ENCODE measurements at regions not wholly inside any gene's neighbourhood (a gene's known extent, or its start where the extent isn't known, plus 50 kb on each side); places are given as distances from the start of the nearest gene placed in this dataset.

DNA sequence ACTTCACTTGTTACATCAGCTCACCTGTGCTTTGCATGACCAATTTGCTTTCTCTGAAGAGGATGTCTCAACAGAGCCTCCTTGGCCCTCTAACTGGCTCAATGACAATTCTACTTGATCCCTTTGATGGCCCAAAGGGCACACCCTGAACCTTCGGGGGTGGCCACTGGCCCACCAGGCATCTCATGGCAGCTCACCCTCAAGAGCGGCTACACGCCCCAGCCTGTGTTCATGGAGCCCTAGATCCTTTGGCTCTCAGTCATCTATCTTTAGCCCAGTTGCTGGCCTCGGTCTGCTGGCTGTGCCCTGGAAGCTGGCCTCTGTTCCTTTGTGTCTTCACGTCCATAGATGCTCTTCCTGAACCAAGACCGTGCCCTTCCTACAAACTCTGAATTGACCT is 476.7 kb downstream of the NPHP4 start:
- ChIA-PET CTCF (interaction anchor here (1.2 to 1.8 kb wide), 2 partner anchors 105 to 230 kb away, joined by 4 to 19 read pairs; no protein-coding TSS in a partner anchor), POLR2A (no interaction called here)
- Mint-ChIP-seq H3K27me3 (ENCODE audit: low read depth) (peaks cover 7% of the 10 kb centered on the region; the same call in 1 of the 2 replicates), H3K4me1 (no peaks in the 10 kb centered on the region), H3K9me3 (peaks cover 62% of the 10 kb centered on the region), H3K4me3 (no peak overlapping the region), H3K36me3 (peaks cover 28% of the 10 kb centered on the region), H3K27ac (no peak overlapping the region)
- DNase-seq (ENCODE audit: low spot score) (no peak), ATAC-seq (no peak)
- TF ChIP-seq, protein P1, sequence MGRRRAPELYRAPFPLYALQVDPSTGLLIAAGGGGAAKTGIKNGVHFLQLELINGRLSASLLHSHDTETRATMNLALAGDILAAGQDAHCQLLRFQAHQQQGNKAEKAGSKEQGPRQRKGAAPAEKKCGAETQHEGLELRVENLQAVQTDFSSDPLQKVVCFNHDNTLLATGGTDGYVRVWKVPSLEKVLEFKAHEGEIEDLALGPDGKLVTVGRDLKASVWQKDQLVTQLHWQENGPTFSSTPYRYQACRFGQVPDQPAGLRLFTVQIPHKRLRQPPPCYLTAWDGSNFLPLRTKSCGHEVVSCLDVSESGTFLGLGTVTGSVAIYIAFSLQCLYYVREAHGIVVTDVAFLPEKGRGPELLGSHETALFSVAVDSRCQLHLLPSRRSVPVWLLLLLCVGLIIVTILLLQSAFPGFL (CRISPR knock-in tag; IDR thresholded peaks at IDR 0.05; ENCODE audit: borderline replicate concordance) = no peak
- TF ChIP-seq IRF2 (CRISPR knock-in tag; IDR thresholded peaks at IDR 0.05; ENCODE audit: borderline replicate concordance, low read depth) (no peak), TP53 (CRISPR knock-in tag; IDR thresholded peaks at IDR 0.05) (no peak), ZBTB21 (CRISPR knock-in tag; IDR thresholded peaks at IDR 0.05; ENCODE audit: borderline replicate concordance) (no peak), NFE2L1 (CRISPR knock-in tag; IDR thresholded peaks at IDR 0.05) (no peak), EMX1 (CRISPR knock-in tag; IDR thresholded peaks at IDR 0.05) (no peak), SMAD3 (CRISPR knock-in tag; IDR thresholded peaks at IDR 0.05; ENCODE audit: borderline replicate concordance) (no peak), NR2C2 (CRISPR knock-in tag; IDR thresholded peaks at IDR 0.05) (no peak), TEAD1 (CRISPR knock-in tag; IDR thresholded peaks at IDR 0.05) (no peak), ZNF423 (CRISPR knock-in tag; IDR thresholded peaks at IDR 0.05) (no peak), SOX15 (CRISPR knock-in tag; IDR thresholded peaks at IDR 0.05) (no peak)
- TF ChIP-seq, protein P2, sequence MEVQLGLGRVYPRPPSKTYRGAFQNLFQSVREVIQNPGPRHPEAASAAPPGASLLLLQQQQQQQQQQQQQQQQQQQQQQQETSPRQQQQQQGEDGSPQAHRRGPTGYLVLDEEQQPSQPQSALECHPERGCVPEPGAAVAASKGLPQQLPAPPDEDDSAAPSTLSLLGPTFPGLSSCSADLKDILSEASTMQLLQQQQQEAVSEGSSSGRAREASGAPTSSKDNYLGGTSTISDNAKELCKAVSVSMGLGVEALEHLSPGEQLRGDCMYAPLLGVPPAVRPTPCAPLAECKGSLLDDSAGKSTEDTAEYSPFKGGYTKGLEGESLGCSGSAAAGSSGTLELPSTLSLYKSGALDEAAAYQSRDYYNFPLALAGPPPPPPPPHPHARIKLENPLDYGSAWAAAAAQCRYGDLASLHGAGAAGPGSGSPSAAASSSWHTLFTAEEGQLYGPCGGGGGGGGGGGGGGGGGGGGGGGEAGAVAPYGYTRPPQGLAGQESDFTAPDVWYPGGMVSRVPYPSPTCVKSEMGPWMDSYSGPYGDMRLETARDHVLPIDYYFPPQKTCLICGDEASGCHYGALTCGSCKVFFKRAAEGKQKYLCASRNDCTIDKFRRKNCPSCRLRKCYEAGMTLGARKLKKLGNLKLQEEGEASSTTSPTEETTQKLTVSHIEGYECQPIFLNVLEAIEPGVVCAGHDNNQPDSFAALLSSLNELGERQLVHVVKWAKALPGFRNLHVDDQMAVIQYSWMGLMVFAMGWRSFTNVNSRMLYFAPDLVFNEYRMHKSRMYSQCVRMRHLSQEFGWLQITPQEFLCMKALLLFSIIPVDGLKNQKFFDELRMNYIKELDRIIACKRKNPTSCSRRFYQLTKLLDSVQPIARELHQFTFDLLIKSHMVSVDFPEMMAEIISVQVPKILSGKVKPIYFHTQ (CRISPR knock-in tag; IDR thresholded peaks at IDR 0.05) = no peak
- TF ChIP-seq, protein P3, sequence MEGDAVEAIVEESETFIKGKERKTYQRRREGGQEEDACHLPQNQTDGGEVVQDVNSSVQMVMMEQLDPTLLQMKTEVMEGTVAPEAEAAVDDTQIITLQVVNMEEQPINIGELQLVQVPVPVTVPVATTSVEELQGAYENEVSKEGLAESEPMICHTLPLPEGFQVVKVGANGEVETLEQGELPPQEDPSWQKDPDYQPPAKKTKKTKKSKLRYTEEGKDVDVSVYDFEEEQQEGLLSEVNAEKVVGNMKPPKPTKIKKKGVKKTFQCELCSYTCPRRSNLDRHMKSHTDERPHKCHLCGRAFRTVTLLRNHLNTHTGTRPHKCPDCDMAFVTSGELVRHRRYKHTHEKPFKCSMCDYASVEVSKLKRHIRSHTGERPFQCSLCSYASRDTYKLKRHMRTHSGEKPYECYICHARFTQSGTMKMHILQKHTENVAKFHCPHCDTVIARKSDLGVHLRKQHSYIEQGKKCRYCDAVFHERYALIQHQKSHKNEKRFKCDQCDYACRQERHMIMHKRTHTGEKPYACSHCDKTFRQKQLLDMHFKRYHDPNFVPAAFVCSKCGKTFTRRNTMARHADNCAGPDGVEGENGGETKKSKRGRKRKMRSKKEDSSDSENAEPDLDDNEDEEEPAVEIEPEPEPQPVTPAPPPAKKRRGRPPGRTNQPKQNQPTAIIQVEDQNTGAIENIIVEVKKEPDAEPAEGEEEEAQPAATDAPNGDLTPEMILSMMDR (IDR thresholded peaks at IDR 0.05) = no peak
- TF ChIP-seq, protein P4, sequence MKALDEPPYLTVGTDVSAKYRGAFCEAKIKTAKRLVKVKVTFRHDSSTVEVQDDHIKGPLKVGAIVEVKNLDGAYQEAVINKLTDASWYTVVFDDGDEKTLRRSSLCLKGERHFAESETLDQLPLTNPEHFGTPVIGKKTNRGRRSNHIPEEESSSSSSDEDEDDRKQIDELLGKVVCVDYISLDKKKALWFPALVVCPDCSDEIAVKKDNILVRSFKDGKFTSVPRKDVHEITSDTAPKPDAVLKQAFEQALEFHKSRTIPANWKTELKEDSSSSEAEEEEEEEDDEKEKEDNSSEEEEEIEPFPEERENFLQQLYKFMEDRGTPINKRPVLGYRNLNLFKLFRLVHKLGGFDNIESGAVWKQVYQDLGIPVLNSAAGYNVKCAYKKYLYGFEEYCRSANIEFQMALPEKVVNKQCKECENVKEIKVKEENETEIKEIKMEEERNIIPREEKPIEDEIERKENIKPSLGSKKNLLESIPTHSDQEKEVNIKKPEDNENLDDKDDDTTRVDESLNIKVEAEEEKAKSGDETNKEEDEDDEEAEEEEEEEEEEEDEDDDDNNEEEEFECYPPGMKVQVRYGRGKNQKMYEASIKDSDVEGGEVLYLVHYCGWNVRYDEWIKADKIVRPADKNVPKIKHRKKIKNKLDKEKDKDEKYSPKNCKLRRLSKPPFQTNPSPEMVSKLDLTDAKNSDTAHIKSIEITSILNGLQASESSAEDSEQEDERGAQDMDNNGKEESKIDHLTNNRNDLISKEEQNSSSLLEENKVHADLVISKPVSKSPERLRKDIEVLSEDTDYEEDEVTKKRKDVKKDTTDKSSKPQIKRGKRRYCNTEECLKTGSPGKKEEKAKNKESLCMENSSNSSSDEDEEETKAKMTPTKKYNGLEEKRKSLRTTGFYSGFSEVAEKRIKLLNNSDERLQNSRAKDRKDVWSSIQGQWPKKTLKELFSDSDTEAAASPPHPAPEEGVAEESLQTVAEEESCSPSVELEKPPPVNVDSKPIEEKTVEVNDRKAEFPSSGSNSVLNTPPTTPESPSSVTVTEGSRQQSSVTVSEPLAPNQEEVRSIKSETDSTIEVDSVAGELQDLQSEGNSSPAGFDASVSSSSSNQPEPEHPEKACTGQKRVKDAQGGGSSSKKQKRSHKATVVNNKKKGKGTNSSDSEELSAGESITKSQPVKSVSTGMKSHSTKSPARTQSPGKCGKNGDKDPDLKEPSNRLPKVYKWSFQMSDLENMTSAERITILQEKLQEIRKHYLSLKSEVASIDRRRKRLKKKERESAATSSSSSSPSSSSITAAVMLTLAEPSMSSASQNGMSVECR (CRISPR knock-in tag; IDR thresholded peaks at IDR 0.05; ENCODE audit: borderline replicate concordance) = no peak
- TF ChIP-seq, protein P5, sequence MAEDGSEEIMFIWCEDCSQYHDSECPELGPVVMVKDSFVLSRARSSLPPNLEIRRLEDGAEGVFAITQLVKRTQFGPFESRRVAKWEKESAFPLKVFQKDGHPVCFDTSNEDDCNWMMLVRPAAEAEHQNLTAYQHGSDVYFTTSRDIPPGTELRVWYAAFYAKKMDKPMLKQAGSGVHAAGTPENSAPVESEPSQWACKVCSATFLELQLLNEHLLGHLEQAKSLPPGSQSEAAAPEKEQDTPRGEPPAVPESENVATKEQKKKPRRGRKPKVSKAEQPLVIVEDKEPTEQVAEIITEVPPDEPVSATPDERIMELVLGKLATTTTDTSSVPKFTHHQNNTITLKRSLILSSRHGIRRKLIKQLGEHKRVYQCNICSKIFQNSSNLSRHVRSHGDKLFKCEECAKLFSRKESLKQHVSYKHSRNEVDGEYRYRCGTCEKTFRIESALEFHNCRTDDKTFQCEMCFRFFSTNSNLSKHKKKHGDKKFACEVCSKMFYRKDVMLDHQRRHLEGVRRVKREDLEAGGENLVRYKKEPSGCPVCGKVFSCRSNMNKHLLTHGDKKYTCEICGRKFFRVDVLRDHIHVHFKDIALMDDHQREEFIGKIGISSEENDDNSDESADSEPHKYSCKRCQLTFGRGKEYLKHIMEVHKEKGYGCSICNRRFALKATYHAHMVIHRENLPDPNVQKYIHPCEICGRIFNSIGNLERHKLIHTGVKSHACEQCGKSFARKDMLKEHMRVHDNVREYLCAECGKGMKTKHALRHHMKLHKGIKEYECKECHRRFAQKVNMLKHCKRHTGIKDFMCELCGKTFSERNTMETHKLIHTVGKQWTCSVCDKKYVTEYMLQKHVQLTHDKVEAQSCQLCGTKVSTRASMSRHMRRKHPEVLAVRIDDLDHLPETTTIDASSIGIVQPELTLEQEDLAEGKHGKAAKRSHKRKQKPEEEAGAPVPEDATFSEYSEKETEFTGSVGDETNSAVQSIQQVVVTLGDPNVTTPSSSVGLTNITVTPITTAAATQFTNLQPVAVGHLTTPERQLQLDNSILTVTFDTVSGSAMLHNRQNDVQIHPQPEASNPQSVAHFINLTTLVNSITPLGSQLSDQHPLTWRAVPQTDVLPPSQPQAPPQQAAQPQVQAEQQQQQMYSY (CRISPR knock-in tag; IDR thresholded peaks at IDR 0.05) = no peak
- TF ChIP-seq, protein P6, sequence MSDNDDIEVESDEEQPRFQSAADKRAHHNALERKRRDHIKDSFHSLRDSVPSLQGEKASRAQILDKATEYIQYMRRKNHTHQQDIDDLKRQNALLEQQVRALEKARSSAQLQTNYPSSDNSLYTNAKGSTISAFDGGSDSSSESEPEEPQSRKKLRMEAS (CRISPR knock-in tag; IDR thresholded peaks at IDR 0.05) = no peak
- TF ChIP-seq, protein P7, sequence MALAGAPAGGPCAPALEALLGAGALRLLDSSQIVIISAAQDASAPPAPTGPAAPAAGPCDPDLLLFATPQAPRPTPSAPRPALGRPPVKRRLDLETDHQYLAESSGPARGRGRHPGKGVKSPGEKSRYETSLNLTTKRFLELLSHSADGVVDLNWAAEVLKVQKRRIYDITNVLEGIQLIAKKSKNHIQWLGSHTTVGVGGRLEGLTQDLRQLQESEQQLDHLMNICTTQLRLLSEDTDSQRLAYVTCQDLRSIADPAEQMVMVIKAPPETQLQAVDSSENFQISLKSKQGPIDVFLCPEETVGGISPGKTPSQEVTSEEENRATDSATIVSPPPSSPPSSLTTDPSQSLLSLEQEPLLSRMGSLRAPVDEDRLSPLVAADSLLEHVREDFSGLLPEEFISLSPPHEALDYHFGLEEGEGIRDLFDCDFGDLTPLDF (CRISPR knock-in tag; IDR thresholded peaks at IDR 0.05) = no peak
- TF ChIP-seq, protein P8, sequence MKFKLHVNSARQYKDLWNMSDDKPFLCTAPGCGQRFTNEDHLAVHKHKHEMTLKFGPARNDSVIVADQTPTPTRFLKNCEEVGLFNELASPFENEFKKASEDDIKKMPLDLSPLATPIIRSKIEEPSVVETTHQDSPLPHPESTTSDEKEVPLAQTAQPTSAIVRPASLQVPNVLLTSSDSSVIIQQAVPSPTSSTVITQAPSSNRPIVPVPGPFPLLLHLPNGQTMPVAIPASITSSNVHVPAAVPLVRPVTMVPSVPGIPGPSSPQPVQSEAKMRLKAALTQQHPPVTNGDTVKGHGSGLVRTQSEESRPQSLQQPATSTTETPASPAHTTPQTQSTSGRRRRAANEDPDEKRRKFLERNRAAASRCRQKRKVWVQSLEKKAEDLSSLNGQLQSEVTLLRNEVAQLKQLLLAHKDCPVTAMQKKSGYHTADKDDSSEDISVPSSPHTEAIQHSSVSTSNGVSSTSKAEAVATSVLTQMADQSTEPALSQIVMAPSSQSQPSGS (CRISPR knock-in tag; IDR thresholded peaks at IDR 0.05; ENCODE audit: borderline replicate concordance, low read depth) = no peak
- TF ChIP-seq, protein P9, sequence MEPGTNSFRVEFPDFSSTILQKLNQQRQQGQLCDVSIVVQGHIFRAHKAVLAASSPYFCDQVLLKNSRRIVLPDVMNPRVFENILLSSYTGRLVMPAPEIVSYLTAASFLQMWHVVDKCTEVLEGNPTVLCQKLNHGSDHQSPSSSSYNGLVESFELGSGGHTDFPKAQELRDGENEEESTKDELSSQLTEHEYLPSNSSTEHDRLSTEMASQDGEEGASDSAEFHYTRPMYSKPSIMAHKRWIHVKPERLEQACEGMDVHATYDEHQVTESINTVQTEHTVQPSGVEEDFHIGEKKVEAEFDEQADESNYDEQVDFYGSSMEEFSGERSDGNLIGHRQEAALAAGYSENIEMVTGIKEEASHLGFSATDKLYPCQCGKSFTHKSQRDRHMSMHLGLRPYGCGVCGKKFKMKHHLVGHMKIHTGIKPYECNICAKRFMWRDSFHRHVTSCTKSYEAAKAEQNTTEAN (CRISPR knock-in tag; IDR thresholded peaks at IDR 0.05) = no peak

All from WTC11 (cell line).